Epithelial cell of esophagus (primary cell): ENCODE measurements at regions not wholly inside any gene's neighbourhood (a gene's known extent, or its start where the extent isn't known, plus 50 kb on each side); places are given as distances from the start of the nearest gene placed in this dataset.

ENCODE experiments used
- DNase-seq: peaks from one replicate; pipeline ENCODE4 v3.0.0; 2010; ENCODE audit warnings: low read depth
- H3K4me3 ChIP-seq: 2 replicates; pipeline ENCODE4 v1.5.1; 2011; ENCODE audit warnings: mild to moderate bottlenecking, low read length, control low read depth
- CTCF ChIP-seq: IDR thresholded peaks from 2 replicates; pipeline ENCODE4 v1.5.1; 2011; ENCODE audit warnings: low read depth, mild to moderate bottlenecking, low read length, control low read depth, inconsistent platforms; ENCODE audit not compliant: insufficient read depth; ENCODE audit errors: missing control alignments

- DNase-seq: no peak
- no peak for TF ChIP-seq CTCF
- no peak overlapping the region for H3K4me3 ChIP-seq
Observed at GRCh38 chr2:145102706-145103105, 582.8 kb upstream of the ZEB2 start.

- peak; percentile 65 for DNase-seq
- TF ChIP-seq CTCF: no peak
- H3K4me3 ChIP-seq: no peak overlapping the region
Observed at GRCh38 chr2:145100301-145100700, 580.4 kb upstream of the ZEB2 start.

- no peak overlapping the region for H3K4me3 ChIP-seq
- no peak for TF ChIP-seq CTCF
- DNase-seq: peak; percentile 62
Observed at GRCh38 chr2:145096582-145096981, 576.7 kb upstream of the ZEB2 start.

GRCh38 chr2:145095641-145096435 lies 575.9 kb upstream of the ZEB2 start:
- no peak for TF ChIP-seq CTCF
- peak; percentile 22 for DNase-seq
- H3K4me3 ChIP-seq: no peak overlapping the region

DNA sequence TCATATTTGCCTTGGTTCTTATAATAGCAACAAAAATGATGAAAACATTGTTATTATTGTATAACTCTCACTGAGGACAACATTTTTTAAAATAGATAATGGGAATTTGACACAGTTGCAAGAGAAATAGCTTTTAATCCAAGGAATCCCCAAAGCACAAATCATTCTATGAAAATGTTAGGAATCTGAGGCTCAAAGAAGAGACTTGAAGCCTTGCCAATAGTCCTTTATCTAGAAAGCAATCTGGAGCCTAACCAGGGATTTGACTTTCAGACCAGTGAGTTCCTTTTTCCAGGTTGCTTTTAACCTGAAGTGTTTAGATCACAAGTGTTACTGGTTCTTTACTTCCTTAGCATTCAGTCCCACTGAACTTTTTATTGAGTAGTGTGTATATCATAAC lies 574.5 kb upstream of the ZEB2 start:
- no peak for DNase-seq
- no peak for TF ChIP-seq CTCF
- no peak overlapping the region for H3K4me3 ChIP-seq

DNA sequence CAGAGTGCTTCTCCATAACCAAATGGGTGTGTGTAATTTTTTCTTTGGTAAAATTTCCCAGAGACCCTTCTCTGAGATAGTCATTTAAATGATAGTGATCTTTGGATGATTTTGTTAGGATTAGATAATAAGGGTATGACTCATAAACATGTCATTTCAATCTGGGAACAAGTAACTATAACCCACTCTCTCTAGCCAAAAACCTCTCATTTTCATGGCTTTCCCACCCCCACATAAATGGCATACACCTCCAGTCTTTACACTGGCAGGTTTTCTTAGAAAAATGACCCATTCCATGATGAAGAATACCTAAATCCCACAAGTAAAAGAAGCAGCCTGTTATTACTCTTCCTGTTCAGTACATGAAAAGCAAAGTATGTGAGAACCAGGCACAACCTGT lies 572.0 kb upstream of the ZEB2 start:
- no peak overlapping the region for H3K4me3 ChIP-seq
- no peak for TF ChIP-seq CTCF
- DNase-seq: no peak
